Endothelial cell of umbilical vein (primary cell): ENCODE measurements at regions not wholly inside any gene's neighbourhood (a gene's known extent, or its start where the extent isn't known, plus 50 kb on each side); places are given as distances from the start of the nearest gene placed in this dataset.

ENCODE experiments used
- BruUV-seq: library from RNA; stranded (reverse); fragments of 400-500 nt; replicated peaks from 2 replicates; lab custom pipeline; 2021; lab: Mats Ljungman, UMichigan
- CTCF ChIA-PET: fragments of 300-600, 350-600 bp; sonication (Branson Sonifier 250); formaldehyde crosslinking; loops from one replicate; lab custom pipeline; 2021; ENCODE audit warnings: antibody characterized with exemption, inconsistent platforms; lab: Charles Lee
- POLR2A ChIA-PET: fragments of 300-600, 350-600 bp; sonication (Branson Sonifier 250); formaldehyde crosslinking; loops from one replicate; lab custom pipeline; 2021; ENCODE audit warnings: antibody characterized with exemption, inconsistent platforms; lab: Charles Lee
- DNase-seq: peaks from one replicate; pipeline ENCODE4 v3.0.0-alpha.2; 2011; ENCODE audit warnings: low read depth, low spot score
- FAIRE-seq: peaks from 2 replicates; lab custom pipeline; 2011; peaks lifted over from hg19 to GRCh38; lab: Jason Lieb, UNC
- H2AFZ ChIP-seq: 2 replicates; pipeline ENCODE4 v1.6.0; 2012; ENCODE audit warnings: low read depth, low read length, control low read depth, inconsistent platforms
- H3K27ac ChIP-seq: 2 replicates; pipeline ENCODE4 v1.5.1; 2011; ENCODE audit warnings: low read depth, mild to moderate bottlenecking, control low read depth, low read length, moderate library complexity; ENCODE audit not compliant: insufficient read depth
- H3K27me3 ChIP-seq, 2 experiments: 2 replicates each; pipeline versions ENCODE4 v1.6.0 to v1.6.1; 2011; ENCODE audit warnings: low read length in 2 of 2, mixed read lengths in 1 of 2; ENCODE audit not compliant: control insufficient read depth in 2 of 2, insufficient read depth in 2 of 2
- H3K36me3 ChIP-seq, 2 experiments: 2 replicates in 1 of 2; 3 replicates in 1 of 2; pipeline ENCODE4 v1.5.1; 2011; ENCODE audit warnings: low read length in 2 of 2, mild to moderate bottlenecking in 1 of 2, moderate library complexity in 1 of 2; ENCODE audit not compliant: control insufficient read depth in 2 of 2, insufficient read depth in 2 of 2; ENCODE audit errors: extremely low read depth in 1 of 2
- H3K4me1 ChIP-seq: 3 replicates; pipeline ENCODE4 v1.5.1; 2011; ENCODE audit warnings: mild to moderate bottlenecking, low read length; ENCODE audit not compliant: control insufficient read depth, insufficient read depth; ENCODE audit errors: extremely low read depth
- H3K4me2 ChIP-seq: 2 replicates; pipeline ENCODE4 v1.6.1; 2011; ENCODE audit warnings: low read length, control low read depth, mixed read lengths; ENCODE audit not compliant: insufficient read depth
- H3K4me3 ChIP-seq, 3 experiments: fragments of 200-600 bp in 1 of 3; sonication (generic), shearing (Covaris generic) in 1 of 3; replicated peaks in 1 of 3; 2 replicates each; pipeline ENCODE4 v1.5.1; 2011 to 2016; ENCODE audit warnings: control low read depth in 3 of 3, low read length in 3 of 3, mild to moderate bottlenecking in 2 of 3, inconsistent platforms in 1 of 3, low read depth in 1 of 3, moderate library complexity in 1 of 3; ENCODE audit not compliant: insufficient read depth in 1 of 3
- H3K79me2 ChIP-seq: 2 replicates; pipeline ENCODE4 v1.6.0; 2012; ENCODE audit warnings: low read length, inconsistent platforms; ENCODE audit not compliant: control insufficient read depth, insufficient read depth
- H3K9ac ChIP-seq: replicated peaks from 2 replicates; pipeline ENCODE3; 2011; ENCODE audit warnings: low read length, control low read depth; ENCODE audit not compliant: insufficient read depth; ENCODE audit errors: extremely low read depth
- H3K9me1 ChIP-seq: replicated peaks from 3 replicates; pipeline ENCODE4 v1.6.0; 2011; ENCODE audit warnings: mild to moderate bottlenecking, low read length; ENCODE audit not compliant: control insufficient read depth, insufficient read depth; ENCODE audit errors: extremely low read depth
- H3K9me3 ChIP-seq: replicated peaks from 2 replicates; pipeline ENCODE4 v1.5.1; 2012; ENCODE audit warnings: low read length, inconsistent platforms; ENCODE audit not compliant: control insufficient read depth, insufficient read depth
- H4K20me1 ChIP-seq: replicated peaks from 2 replicates; pipeline ENCODE3; 2011; ENCODE audit warnings: mild to moderate bottlenecking, low read length; ENCODE audit not compliant: control insufficient read depth, insufficient read depth; ENCODE audit errors: extremely low read depth
- EZH2 ChIP-seq: IDR thresholded peaks from 2 replicates; pipeline ENCODE4 v1.6.1; 2012; ENCODE audit warnings: borderline replicate concordance, low read depth, mild to moderate bottlenecking, moderate library complexity, low read length, inconsistent platforms; ENCODE audit not compliant: severe bottlenecking
- FOS ChIP-seq: IDR thresholded peaks from 2 replicates; pipeline ENCODE4 v1.6.1; 2011; ENCODE audit warnings: mild to moderate bottlenecking, low read length, moderate library complexity, borderline replicate concordance; ENCODE audit not compliant: insufficient read depth
- GATA2 ChIP-seq: IDR thresholded peaks from 2 replicates; pipeline ENCODE4 v1.7.0; 2011; ENCODE audit warnings: low read depth, mild to moderate bottlenecking, moderate library complexity, mixed read lengths, low read length; ENCODE audit not compliant: insufficient read length, insufficient read depth
- JUN ChIP-seq: IDR thresholded peaks from 2 replicates; pipeline ENCODE4 v1.6.1; 2011; ENCODE audit warnings: borderline replicate concordance, low read depth; ENCODE audit not compliant: insufficient read length, insufficient read depth
- MYC ChIP-seq: IDR thresholded peaks from one replicate; pipeline ENCODE4 v1.6.1; 2011; ENCODE audit warnings: mild to moderate bottlenecking, low read depth, low read length
- POLR2A ChIP-seq: IDR thresholded peaks from 2 replicates; pipeline ENCODE4 v1.6.1; 2012; ENCODE audit warnings: low read depth, mild to moderate bottlenecking, control low read depth, low read length
- POLR2AphosphoS5 ChIP-seq: IDR thresholded peaks from 2 replicates; pipeline ENCODE4 v1.6.1; 2012; ENCODE audit warnings: low read depth, mild to moderate bottlenecking, control low read depth, low read length, moderate library complexity; ENCODE audit not compliant: insufficient read depth
- dilution Hi-C: fragments of 300-500 bp; cut with MboI; formaldehyde crosslinking; loops from one replicate; pipeline ENCODE4 v1.15.0; 2019; ENCODE audit warnings: low sequenced_read_pairs; ENCODE audit not compliant: extremely low pct_ligation_motif_present
- intact Hi-C: fragments of 100-400 bp; cut with micrococcal nuclease; formaldehyde crosslinking; loops from one replicate; pipeline ENCODE4 v1.10.0; 2022
- TF ChIP-seq, protein P1 (sequence below): IDR thresholded peaks from 2 replicates; pipeline ENCODE4 v1.6.1; 2011; ENCODE audit not compliant: insufficient read depth, insufficient read length
- TF ChIP-seq, protein P2 (sequence below), 2 donors: IDR thresholded peaks; 1 replicate in 1 of 2; 2 replicates in 1 of 2; pipeline ENCODE4 v1.5.1; 2011; ENCODE audit warnings: low read length in 2 of 2, mild to moderate bottlenecking in 2 of 2, moderate library complexity in 2 of 2, control low read depth in 1 of 2, inconsistent platforms in 1 of 2, low read depth in 1 of 2; ENCODE audit not compliant: insufficient read depth in 1 of 2; ENCODE audit errors: extremely low read depth in 1 of 2

DNA sequence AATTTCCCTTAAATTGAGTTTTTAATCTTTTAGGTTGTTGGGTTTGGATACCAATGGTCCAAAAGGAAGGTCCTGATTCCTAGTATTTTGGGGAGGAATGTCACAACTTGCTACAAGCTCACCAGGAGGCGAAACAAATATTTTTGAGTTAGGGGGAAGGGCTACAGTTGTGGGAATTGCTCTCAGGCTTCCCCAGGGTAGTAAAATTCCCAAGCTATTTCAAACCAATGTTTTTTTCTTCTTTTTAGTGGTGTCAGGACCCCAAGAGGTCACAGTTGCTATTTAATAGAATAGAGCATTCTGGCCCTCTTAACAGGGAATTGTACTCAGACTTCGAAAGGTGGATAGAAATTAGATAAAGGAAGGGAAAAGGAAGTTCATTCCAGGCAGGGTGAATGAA lies 68.5 kb upstream of the ST3GAL5 start:
- intact Hi-C loops, result no loop called here
- no peaks in the 10 kb centered on the region for H3K9me3 ChIP-seq
- H3K36me3 ChIP-seq, result no peaks in the 10 kb centered on the region
- FAIRE-seq, result no peak
- H3K9ac ChIP-seq, result no peak overlapping the region
- H3K4me2 ChIP-seq, result no peak overlapping the region
- H2AFZ ChIP-seq, result no peak overlapping the region
- H3K9me1 ChIP-seq, result no peaks in the 10 kb centered on the region
- ChIA-PET CTCF (no interaction called here), POLR2A (no interaction called here)
- TF ChIP-seq, protein P1, sequence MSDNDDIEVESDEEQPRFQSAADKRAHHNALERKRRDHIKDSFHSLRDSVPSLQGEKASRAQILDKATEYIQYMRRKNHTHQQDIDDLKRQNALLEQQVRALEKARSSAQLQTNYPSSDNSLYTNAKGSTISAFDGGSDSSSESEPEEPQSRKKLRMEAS, result no peak
- TF ChIP-seq MYC (no peak), JUN (no peak), EZH2 (no peak)
- BruUV-seq, result no TSS peak
- H3K4me1 ChIP-seq, result no peaks in the 10 kb centered on the region
- no peaks in the 10 kb centered on the region for H4K20me1 ChIP-seq
- dilution Hi-C loops, result no loop called here
- no peak for DNase-seq
- H3K27ac ChIP-seq, result no peak overlapping the region
- peaks cover 0 to 2% of the 10 kb centered on the region in 2 experiments for H3K27me3 ChIP-seq
- H3K4me3 ChIP-seq, result no peak overlapping the region
- H3K79me2 ChIP-seq, result no peaks in the 10 kb centered on the region

DNA sequence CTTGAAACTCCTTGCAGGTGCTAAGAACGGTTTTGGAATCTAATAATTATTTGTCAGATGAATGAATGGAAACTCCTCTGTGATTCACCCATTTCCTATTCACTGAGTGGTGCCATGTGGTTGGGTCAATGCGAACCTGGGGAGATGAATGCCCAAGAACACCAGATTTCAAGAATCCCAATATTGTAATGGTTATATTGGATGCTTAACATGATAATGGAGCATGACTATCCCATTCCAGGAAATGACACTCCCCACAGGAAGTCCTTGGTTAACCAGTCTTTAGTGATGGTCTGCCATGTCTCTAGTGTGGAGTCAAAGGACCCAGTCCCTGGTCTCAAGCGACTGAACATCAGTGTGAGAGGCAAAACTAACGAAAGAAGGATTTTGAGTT lies 67.9 kb upstream of the ST3GAL5 start:
- ChIA-PET POLR2A (no interaction called here), CTCF (no interaction called here)
- H3K4me3 ChIP-seq, result no peak overlapping the region
- no peak for FAIRE-seq
- no peaks in the 10 kb centered on the region for H3K4me1 ChIP-seq
- H3K79me2 ChIP-seq, result no peaks in the 10 kb centered on the region
- no peak overlapping the region for H3K9ac ChIP-seq
- no peaks in the 10 kb centered on the region for H4K20me1 ChIP-seq
- H2AFZ ChIP-seq, result no peak overlapping the region
- no peak for TF ChIP-seq EZH2
- TF ChIP-seq MYC, result no peak
- TF ChIP-seq FOS, result no peak
- TF ChIP-seq GATA2, result no peak
- TF ChIP-seq, protein P2, sequence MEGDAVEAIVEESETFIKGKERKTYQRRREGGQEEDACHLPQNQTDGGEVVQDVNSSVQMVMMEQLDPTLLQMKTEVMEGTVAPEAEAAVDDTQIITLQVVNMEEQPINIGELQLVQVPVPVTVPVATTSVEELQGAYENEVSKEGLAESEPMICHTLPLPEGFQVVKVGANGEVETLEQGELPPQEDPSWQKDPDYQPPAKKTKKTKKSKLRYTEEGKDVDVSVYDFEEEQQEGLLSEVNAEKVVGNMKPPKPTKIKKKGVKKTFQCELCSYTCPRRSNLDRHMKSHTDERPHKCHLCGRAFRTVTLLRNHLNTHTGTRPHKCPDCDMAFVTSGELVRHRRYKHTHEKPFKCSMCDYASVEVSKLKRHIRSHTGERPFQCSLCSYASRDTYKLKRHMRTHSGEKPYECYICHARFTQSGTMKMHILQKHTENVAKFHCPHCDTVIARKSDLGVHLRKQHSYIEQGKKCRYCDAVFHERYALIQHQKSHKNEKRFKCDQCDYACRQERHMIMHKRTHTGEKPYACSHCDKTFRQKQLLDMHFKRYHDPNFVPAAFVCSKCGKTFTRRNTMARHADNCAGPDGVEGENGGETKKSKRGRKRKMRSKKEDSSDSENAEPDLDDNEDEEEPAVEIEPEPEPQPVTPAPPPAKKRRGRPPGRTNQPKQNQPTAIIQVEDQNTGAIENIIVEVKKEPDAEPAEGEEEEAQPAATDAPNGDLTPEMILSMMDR (IDR thresholded peaks at IDR 0.05; ENCODE audit: extremely low read depth in 1 of 2, insufficient read depth in 1 of 2, low read depth in 1 of 2, low read length in 2 of 2), result no peak
- TF ChIP-seq, protein P1, result no peak
- TF ChIP-seq JUN, result no peak
- no peak for TF ChIP-seq POLR2AphosphoS5
- TF ChIP-seq POLR2A, result no peak
- no TSS peak for BruUV-seq
- no peaks in the 10 kb centered on the region for H3K36me3 ChIP-seq
- no peak for DNase-seq
- dilution Hi-C loops, result no loop called here
- H3K9me1 ChIP-seq, result no peaks in the 10 kb centered on the region
- no peak overlapping the region for H3K27ac ChIP-seq
- no peaks in the 10 kb centered on the region for H3K9me3 ChIP-seq
- peaks cover 0 to 2% of the 10 kb centered on the region in 2 experiments for H3K27me3 ChIP-seq
- no peak overlapping the region for H3K4me2 ChIP-seq
- intact Hi-C loops, result no loop called here
